NCI-H748 (cell line): ENCODE measurements at regions not wholly inside any gene's neighbourhood (a gene's known extent, or its start where the extent isn't known, plus 50 kb on each side); places are given as distances from the start of the nearest gene placed in this dataset.

Experiments used
- DNase-seq: peaks from one replicate; lab custom pipeline; 2025; ENCODE audit not compliant: unreplicated experiment; lab: John Stamatoyannopoulos, UW

- no peak for DNase-seq
Measured at GRCh38 chr16:7983676-7984075, 606.6 kb downstream of the TMEM114 start.

GRCh38 chr16:7980133-7980483, 610.2 kb downstream of the TMEM114 start:
- DNase-seq, result no peak

GRCh38 chr16:7979448-7980132, 610.7 kb downstream of the TMEM114 start:
- DNase-seq, result peak; percentile 55

- peak; percentile 25 for DNase-seq
Measured at GRCh38 chr16:7976563-7976962, 613.7 kb downstream of the TMEM114 start.

- DNase-seq, result no peak
Measured at GRCh38 chr16:7976125-7976524, 614.2 kb downstream of the TMEM114 start.

- no peak for DNase-seq
Measured at GRCh38 chr16:7967996-7968509, 622.3 kb downstream of the TMEM114 start.

GRCh38 chr16:7964744-7965143, 625.6 kb downstream of the TMEM114 start:
- peak; percentile 5 for DNase-seq

GRCh38 chr16:7964167-7964566, 626.1 kb downstream of the TMEM114 start:
- peak; percentile 47 for DNase-seq

GRCh38 chr16:7962091-7962879, 628.0 kb downstream of the TMEM114 start:
- DNase-seq, result no peak

- DNase-seq, result no peak
Measured at GRCh38 chr16:7957151-7957550, 624.5 kb downstream of the RBFOX1 start.

GRCh38 chr16:7953360-7953759, 620.7 kb downstream of the RBFOX1 start:
- no peak for DNase-seq

GRCh38 chr16:7946142-7946541, 613.5 kb downstream of the RBFOX1 start:
- no peak for DNase-seq

- peak; percentile 15 for DNase-seq
Measured at GRCh38 chr16:7938175-7938574, 605.5 kb downstream of the RBFOX1 start.

- DNase-seq, result peak; percentile 20
Measured at GRCh38 chr16:7921345-7921744, 588.7 kb downstream of the RBFOX1 start.

- no peak for DNase-seq
Measured at GRCh38 chr16:7919782-7920181, 587.1 kb downstream of the RBFOX1 start.

GRCh38 chr16:7914748-7915147, 582.1 kb downstream of the RBFOX1 start:
- no peak for DNase-seq

- DNase-seq, result no peak
Measured at GRCh38 chr16:7912132-7912531, 579.5 kb downstream of the RBFOX1 start.

- peak; percentile 79 for DNase-seq
Measured at GRCh38 chr16:7910116-7910515, 577.5 kb downstream of the RBFOX1 start.

- DNase-seq, result no peak
Measured at GRCh38 chr16:7888411-7888810, 555.8 kb downstream of the RBFOX1 start.

GRCh38 chr16:7887316-7887715, 554.7 kb downstream of the RBFOX1 start:
- no peak for DNase-seq

GRCh38 chr16:7871979-7872378, 539.3 kb downstream of the RBFOX1 start:
- no peak for DNase-seq

GRCh38 chr16:7871371-7871770, 538.7 kb downstream of the RBFOX1 start:
- DNase-seq, result no peak
